GM12865 (cell line): ENCODE measurements at regions not wholly inside any gene's neighbourhood (a gene's known extent, or its start where the extent isn't known, plus 50 kb on each side); places are given as distances from the start of the nearest gene placed in this dataset.
"Not testable (repeated sequence)": the region's sequence is repeated elsewhere in the genome, so short reads cannot be mapped to it uniquely, and the experiment has no call there.

ENCODE experiments used
- DNase-seq: peaks from one replicate; pipeline ENCODE4 v3.0.0; 2010; ENCODE audit warnings: low read depth
- H3K4me3 ChIP-seq: 2 replicates; pipeline ENCODE4 v1.5.1; 2011; ENCODE audit warnings: mild to moderate bottlenecking, low read depth, low read length, control low read depth
- TF ChIP-seq, protein P1 (sequence below): IDR thresholded peaks from 2 replicates; pipeline ENCODE4 v1.5.1; 2011; ENCODE audit warnings: low read length, control low read depth, low read depth, inconsistent platforms; ENCODE audit not compliant: insufficient read depth; ENCODE audit errors: missing control alignments

DNA sequence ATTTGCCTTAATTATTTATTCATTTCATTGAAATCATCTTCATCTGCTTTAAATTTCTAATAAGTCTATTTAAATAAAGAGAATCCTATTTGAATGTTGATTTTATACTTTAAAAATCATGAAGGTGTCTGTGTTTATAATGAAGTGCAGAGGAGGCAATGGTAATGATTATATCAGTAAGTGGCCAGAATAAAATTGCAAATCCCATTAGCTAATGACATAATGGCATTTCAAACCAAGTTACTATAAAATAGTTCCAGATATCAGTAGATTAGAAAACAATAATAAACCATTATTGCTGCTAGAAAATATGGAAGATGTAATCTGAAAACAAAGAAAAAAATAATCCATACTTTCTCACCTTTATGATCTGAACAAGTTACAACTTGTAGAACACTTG is 647.8 kb upstream of the KLHL1 start:
- H3K4me3 ChIP-seq, result no peak overlapping the region
- DNase-seq, result no peak
- TF ChIP-seq, protein P1, sequence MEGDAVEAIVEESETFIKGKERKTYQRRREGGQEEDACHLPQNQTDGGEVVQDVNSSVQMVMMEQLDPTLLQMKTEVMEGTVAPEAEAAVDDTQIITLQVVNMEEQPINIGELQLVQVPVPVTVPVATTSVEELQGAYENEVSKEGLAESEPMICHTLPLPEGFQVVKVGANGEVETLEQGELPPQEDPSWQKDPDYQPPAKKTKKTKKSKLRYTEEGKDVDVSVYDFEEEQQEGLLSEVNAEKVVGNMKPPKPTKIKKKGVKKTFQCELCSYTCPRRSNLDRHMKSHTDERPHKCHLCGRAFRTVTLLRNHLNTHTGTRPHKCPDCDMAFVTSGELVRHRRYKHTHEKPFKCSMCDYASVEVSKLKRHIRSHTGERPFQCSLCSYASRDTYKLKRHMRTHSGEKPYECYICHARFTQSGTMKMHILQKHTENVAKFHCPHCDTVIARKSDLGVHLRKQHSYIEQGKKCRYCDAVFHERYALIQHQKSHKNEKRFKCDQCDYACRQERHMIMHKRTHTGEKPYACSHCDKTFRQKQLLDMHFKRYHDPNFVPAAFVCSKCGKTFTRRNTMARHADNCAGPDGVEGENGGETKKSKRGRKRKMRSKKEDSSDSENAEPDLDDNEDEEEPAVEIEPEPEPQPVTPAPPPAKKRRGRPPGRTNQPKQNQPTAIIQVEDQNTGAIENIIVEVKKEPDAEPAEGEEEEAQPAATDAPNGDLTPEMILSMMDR, result no peak

DNA sequence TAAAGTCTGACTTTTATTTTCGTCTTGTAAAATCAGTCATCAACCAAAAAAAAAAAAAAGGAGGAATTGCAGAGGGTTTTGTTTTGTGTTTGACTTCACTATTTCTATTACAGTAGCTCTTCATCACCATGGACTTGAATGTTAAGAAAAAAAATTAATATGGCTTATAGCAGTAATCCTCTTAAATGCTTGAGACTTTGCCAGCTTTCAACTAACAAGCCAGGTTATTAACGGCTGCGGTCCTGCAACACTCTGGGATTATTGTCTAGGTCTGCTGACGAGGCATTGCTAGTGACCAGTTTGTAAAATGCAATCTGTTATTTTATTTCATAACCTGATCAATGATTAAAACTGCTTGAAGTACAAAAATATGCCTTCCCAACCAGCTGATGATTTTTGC is 647.2 kb upstream of the KLHL1 start:
- no peak for DNase-seq
- TF ChIP-seq, protein P1, result no peak

DNA sequence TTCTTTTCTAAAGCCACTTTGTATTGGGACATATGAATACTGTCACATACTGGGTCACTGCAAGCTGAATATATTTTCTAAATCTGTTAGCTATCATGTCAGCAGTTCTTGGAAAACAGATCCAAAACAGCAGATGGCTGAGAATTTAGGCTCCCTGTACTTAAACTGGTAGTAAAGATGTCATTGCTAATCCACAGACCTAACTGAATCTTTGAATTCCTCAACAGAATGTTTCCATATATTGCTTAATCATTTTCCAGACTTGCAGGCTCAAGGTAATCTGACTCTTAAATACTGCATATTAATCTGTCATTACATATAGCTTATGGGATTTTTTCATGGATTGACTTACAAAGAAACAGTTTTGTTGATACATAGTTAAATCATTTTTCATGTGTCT is 639.0 kb upstream of the KLHL1 start:
- TF ChIP-seq, protein P1, result no peak
- DNase-seq, result no peak

More for the DNA sequence above, 647.2 kb upstream of the KLHL1 start:
- no peak overlapping the region for H3K4me3 ChIP-seq

DNA sequence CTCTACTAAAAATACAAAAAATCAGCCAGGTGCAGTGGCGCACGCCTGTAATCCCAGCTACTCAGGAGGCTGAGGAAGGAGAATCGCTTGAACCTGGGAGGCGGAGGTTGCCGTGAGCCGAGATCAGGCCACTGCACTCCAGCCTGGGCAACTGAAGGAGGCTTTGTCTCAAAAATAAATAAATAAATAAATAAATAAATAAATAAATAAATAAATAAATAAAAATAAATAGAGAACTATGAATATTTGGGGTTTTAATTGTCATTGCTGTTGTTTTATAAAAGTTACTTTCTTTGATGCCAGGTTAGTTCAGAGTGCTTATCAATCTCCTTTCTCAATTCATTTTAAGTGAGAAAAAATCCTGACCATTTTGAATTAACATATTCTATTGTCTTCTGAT is 638.2 kb upstream of the KLHL1 start:
- DNase-seq, H3K4me3 ChIP-seq: not testable (repeated sequence)

More for the DNA sequence above, 639.0 kb upstream of the KLHL1 start:
- no peak overlapping the region for H3K4me3 ChIP-seq

DNA sequence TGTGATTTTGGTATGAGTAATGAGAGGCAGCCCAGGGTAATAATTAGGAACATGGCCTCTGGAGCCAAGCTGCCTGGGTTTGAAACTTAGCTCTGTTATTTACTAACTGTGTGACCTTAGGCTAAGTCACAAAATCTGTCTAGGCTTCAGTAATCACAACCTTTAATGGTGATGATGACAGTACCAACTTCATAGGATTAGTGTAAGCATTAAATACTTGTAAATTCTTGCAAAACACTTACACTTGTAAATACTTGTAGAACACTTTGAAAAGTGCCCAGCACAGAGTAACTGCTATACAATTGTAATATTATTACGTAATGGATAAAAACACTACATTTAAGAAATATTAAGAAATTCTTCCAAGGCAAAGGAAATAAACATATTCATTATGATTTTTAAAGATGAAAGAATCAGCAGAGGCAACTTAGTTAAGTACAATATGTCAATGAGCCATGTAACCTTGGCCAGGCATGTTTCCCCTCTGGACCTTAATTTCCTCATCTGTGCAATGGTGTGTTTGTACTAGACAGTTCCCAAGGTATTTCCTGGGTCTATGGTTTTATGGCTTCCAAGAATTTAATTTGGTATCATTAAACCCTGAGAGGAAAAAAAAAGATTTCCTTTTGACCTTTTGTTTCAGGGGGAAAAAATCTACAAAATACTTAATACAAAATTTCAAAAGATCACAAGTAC is 628.5 kb upstream of the KLHL1 start:
- no peak for DNase-seq
- no peak overlapping the region for H3K4me3 ChIP-seq
- TF ChIP-seq, protein P1, result no peak

DNA sequence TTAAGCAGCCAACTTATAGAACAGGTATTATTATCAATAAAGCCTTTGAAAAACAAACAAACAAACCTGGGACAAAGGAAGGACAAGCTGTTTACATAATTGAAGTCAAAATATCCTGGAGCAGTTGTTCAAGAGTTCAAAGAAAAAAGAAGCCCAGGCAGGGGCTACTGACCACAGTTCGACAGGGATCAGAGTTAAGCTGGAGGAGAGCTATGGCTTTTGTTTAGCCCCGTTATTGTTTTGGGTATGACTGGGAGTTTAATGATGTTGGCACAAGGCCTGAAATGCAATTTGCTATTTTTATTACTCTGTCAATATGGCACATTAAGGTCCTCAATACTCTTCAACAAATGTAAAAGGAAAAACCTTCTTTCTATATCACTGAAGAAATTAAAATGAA is 624.4 kb upstream of the KLHL1 start:
- no peak overlapping the region for H3K4me3 ChIP-seq
- TF ChIP-seq, protein P1, result no peak
- DNase-seq, result no peak

DNA sequence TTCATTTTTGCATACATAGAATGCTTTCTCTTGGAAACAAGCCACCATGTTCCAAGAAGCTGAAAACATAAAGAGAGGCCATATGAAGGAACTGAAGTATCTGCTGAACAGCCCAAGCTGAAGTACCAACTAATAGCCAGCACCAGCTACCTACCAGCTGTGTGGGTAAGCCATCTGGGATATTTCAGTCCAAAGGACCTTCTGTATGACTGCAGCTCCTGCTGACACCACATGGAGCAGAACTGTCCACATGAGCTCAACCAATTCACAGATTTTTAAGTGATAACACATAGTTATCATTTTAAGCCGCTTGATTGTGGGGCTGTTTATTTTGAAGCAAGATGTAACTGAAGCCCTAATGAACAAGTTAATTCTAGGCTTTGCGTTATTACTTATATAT is 621.1 kb upstream of the KLHL1 start:
- TF ChIP-seq, protein P1, result no peak
- no peak for DNase-seq
- H3K4me3 ChIP-seq, result no peak overlapping the region
